Left ventricle myocardium inferior (tissue), 1 donor: ENCODE measurements at regions not wholly inside any gene's neighbourhood (a gene's known extent, or its start where the extent isn't known, plus 50 kb on each side); places are given as distances from the start of the nearest gene placed in this dataset.

Source experiments
- DNase-seq: peaks from one replicate; pipeline ENCODE4 v3.0.0-alpha.2; 2020
- H3K27ac ChIP-seq: fragments of 200-600 bp; replicated peaks from 2 replicates; pipeline ENCODE4 v1.8.0; 2021
- H3K27me3 ChIP-seq: fragments of 200-600 bp; 2 replicates; pipeline ENCODE4 v1.8.0; 2021; ENCODE audit warnings: low read depth
- H3K36me3 ChIP-seq: fragments of 200-600 bp; 2 replicates; pipeline ENCODE4 v1.8.0; 2021
- H3K4me1 ChIP-seq: fragments of 200-600 bp; 2 replicates; pipeline ENCODE4 v1.8.0; 2021
- H3K4me3 ChIP-seq: fragments of 200-600 bp; 2 replicates; pipeline ENCODE4 v1.8.0; 2021; ENCODE audit warnings: mild to moderate bottlenecking, moderate library complexity
- H3K9me3 ChIP-seq: fragments of 200-600 bp; replicated peaks from 2 replicates; pipeline ENCODE4 v1.8.0; 2021
- intact Hi-C: fragments of 100-400 bp; cut with micrococcal nuclease; formaldehyde crosslinking; loops from one replicate; pipeline ENCODE4 v1.11.0; 2022
- TF ChIP-seq, protein P1 (sequence below): fragments of 200-600 bp; IDR thresholded peaks from 2 replicates; pipeline ENCODE4 v1.8.0; 2021; ENCODE audit warnings: antibody characterized with exemption, mild to moderate bottlenecking, borderline replicate concordance
- donor health status: DM: no; HTN: yes; CAD: no; lungs with severe emphysema.

DNA sequence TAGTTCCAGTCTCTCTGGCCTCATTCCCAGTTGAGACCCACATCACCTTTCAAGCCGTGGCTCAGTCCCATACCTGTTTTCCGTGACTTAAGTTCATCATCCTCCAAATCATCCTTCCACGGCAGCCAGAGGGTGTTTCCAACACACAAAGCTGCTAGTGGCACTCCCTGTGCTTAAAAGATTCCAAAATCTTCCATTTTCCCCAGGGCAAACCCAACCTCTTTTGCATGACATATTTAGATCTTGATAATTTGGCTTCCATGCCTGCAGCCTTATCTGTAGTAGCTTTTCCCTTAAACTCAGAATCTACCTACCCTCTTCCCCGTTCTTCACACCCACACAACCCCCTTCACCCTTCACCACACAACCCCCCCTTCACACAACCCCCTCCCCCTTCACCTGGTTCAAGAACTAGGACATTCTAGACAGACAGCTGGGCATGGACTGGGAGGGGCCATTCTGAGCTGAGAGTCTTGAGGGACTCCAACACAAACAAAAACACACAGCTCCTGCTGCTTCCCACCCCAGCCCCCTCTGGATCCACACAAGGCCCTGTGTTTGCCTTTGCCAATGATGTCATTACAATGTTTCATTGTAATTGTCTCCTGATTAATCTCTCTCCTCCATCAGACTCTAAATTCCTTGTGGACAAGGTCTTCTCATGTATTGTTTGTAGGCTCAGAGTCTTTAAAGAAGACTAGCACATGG lies 268.2 kb downstream of the SH3GL2 start:
- no peaks in the 10 kb centered on the region for H3K4me1 ChIP-seq
- no peaks in the 10 kb centered on the region for H3K27me3 ChIP-seq
- H3K9me3 ChIP-seq: peaks cover 22% of the 10 kb centered on the region
- intact Hi-C loops: no loop called here
- TF ChIP-seq, protein P1, sequence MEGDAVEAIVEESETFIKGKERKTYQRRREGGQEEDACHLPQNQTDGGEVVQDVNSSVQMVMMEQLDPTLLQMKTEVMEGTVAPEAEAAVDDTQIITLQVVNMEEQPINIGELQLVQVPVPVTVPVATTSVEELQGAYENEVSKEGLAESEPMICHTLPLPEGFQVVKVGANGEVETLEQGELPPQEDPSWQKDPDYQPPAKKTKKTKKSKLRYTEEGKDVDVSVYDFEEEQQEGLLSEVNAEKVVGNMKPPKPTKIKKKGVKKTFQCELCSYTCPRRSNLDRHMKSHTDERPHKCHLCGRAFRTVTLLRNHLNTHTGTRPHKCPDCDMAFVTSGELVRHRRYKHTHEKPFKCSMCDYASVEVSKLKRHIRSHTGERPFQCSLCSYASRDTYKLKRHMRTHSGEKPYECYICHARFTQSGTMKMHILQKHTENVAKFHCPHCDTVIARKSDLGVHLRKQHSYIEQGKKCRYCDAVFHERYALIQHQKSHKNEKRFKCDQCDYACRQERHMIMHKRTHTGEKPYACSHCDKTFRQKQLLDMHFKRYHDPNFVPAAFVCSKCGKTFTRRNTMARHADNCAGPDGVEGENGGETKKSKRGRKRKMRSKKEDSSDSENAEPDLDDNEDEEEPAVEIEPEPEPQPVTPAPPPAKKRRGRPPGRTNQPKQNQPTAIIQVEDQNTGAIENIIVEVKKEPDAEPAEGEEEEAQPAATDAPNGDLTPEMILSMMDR: no peak
- H3K27ac ChIP-seq: no peak overlapping the region
- H3K36me3 ChIP-seq: no peaks in the 10 kb centered on the region
- DNase-seq: no peak
- no peak overlapping the region for H3K4me3 ChIP-seq

DNA sequence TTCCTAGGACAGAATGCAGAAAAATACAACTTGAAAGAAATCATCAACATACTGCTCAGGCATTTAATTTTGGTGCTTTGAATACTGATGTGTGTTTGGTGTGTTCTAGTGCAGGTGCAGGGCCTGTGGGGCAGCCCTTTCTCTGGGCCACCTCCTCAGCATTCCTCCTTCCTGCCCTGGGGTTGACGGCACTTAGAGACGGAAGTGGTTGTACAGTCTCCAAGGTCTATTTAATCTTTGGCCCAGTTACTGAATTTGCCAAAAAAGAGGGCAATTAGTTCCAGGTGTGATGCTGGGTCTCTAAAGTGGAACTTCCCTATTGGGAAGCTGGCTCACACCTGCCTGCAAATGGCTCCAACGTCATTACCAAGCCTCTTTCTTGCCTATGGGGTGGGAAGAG lies 269.0 kb downstream of the SH3GL2 start:
- H3K36me3 ChIP-seq: no peaks in the 10 kb centered on the region
- intact Hi-C loops: no loop called here
- TF ChIP-seq, protein P1: no peak
- H3K27ac ChIP-seq: no peak overlapping the region
- H3K27me3 ChIP-seq: no peaks in the 10 kb centered on the region
- no peak overlapping the region for H3K4me3 ChIP-seq
- peaks cover 22% of the 10 kb centered on the region for H3K9me3 ChIP-seq
- no peak for DNase-seq
- H3K4me1 ChIP-seq: no peaks in the 10 kb centered on the region

DNA sequence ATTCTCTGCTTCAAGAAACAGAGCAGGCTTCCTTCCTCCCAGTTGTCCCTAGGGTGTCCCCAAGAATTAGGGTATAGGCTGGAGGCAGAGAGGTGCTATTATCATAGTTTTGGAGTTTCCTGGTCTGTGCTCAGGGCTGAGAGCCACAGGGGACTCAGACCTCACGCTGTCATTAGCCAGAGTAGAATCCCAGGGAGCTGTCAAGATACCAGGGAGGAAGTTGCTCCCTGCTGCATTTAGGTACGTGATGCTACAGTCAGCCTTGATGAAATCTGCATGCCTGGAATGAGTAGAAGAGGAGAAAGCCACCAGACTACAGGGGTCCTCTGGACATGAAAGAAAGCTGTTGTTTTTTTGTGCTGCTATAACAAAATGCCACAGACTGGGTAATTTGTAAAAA lies 273.2 kb downstream of the SH3GL2 start:
- no peaks in the 10 kb centered on the region for H3K9me3 ChIP-seq
- intact Hi-C loops: no loop called here
- no peak for DNase-seq
- no peaks in the 10 kb centered on the region for H3K36me3 ChIP-seq
- no peaks in the 10 kb centered on the region for H3K4me1 ChIP-seq
- no peak overlapping the region for H3K27ac ChIP-seq
- no peaks in the 10 kb centered on the region for H3K27me3 ChIP-seq
- H3K4me3 ChIP-seq: no peak overlapping the region
- TF ChIP-seq, protein P1: no peak

DNA sequence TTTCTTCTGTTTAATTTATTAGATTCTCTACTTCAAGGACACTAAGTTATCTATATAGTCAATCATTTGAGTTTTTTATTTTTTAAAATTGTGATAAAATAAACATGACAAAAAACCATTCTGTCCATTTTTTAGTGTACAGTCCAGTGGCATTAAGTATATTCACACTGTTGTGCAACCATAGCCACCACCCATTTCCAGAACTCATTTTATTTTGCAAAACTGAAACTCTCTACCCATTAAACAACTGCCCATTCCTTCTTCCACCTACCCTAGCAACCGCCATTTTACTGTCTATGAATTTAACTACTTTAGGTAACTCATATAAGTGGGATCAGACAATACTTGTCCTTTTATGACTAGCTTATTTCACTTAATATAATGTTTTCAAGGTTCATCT lies 275.6 kb downstream of the SH3GL2 start:
- intact Hi-C loops: no loop called here
- no peak for DNase-seq

DNA sequence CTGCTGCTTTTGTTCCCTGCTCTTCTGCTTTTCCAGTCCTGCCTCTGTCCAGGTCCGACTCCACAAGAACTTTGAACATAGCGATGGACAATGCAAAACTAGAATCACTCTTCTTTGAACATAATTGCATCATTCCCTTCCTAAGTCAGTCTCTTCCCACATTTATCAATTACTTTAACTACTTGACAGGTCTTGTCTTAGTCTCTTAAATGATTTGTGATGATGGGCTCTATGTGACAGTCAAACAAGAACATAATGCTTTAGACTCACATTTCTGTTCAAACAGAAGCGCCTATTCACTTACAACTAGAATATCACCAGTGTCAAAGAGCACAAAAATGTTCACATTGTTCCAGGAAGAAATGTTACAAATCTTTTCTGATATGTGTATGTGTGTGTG lies 278.1 kb downstream of the SH3GL2 start:
- no peaks in the 10 kb centered on the region for H3K4me1 ChIP-seq
- no peaks in the 10 kb centered on the region for H3K9me3 ChIP-seq
- TF ChIP-seq, protein P1: no peak
- no peaks in the 10 kb centered on the region for H3K27me3 ChIP-seq
- no peak overlapping the region for H3K4me3 ChIP-seq
- no peak for DNase-seq
- intact Hi-C loops: no loop called here
- H3K36me3 ChIP-seq: no peaks in the 10 kb centered on the region
- no peak overlapping the region for H3K27ac ChIP-seq

More for the DNA sequence above, 275.6 kb downstream of the SH3GL2 start:
- no peaks in the 10 kb centered on the region for H3K9me3 ChIP-seq
- no peaks in the 10 kb centered on the region for H3K36me3 ChIP-seq
- H3K27ac ChIP-seq: no peak overlapping the region
- H3K4me3 ChIP-seq: no peak overlapping the region
- TF ChIP-seq, protein P1: no peak
- H3K4me1 ChIP-seq: no peaks in the 10 kb centered on the region
- H3K27me3 ChIP-seq: no peaks in the 10 kb centered on the region
